Activated CD8-positive, alpha-beta memory T cell treated with anti-CD3 and anti-CD28 coated beads for 48 hours (primary cell): ENCODE measurements at regions not wholly inside any gene's neighbourhood (a gene's known extent, or its start where the extent isn't known, plus 50 kb on each side); places are given as distances from the start of the nearest gene placed in this dataset.

Source experiments
- DNase-seq, 3 experiments: peaks; one replicate each; pipeline ENCODE4 v3.0.0-alpha.2; 2020; ENCODE audit warnings: low read depth in 2 of 3, low spot score in 2 of 3

GRCh38 chr14:98037831-98038230 lies 1234.2 kb downstream of the BCL11B start:
- DNase-seq, result no peak

- no peak for DNase-seq
Measured at GRCh38 chr14:98056946-98057345, 1215.1 kb downstream of the BCL11B start.

- DNase-seq, result no peak
Measured at GRCh38 chr14:98059106-98059505, 1212.9 kb downstream of the BCL11B start.

GRCh38 chr14:98062083-98062482 lies 1209.9 kb downstream of the BCL11B start:
- no peak for DNase-seq

- no peak for DNase-seq
Measured at GRCh38 chr14:98069712-98070171, 1202.3 kb downstream of the BCL11B start.

- DNase-seq, result no peak
Measured at GRCh38 chr14:98070536-98070935, 1201.5 kb downstream of the BCL11B start.

- DNase-seq, result no peak
Measured at GRCh38 chr14:98074111-98074510, 1197.9 kb downstream of the BCL11B start.

- DNase-seq, result no peak
Measured at GRCh38 chr14:98077176-98077575, 1194.8 kb downstream of the BCL11B start.

- no peak for DNase-seq
Measured at GRCh38 chr14:98082833-98083232, 1189.2 kb downstream of the BCL11B start.

GRCh38 chr14:98085751-98086150 lies 1186.2 kb downstream of the BCL11B start:
- DNase-seq, result no peak

- DNase-seq, result no peak
Measured at GRCh38 chr14:98093111-98093510, 1178.9 kb downstream of the BCL11B start.

GRCh38 chr14:98099527-98099926 lies 1172.5 kb downstream of the BCL11B start:
- DNase-seq, result no peak

- DNase-seq, result no peak
Measured at GRCh38 chr14:98101323-98101722, 1170.7 kb downstream of the BCL11B start.

- DNase-seq, result no peak
Measured at GRCh38 chr14:98103705-98104104, 1168.3 kb downstream of the BCL11B start.

GRCh38 chr14:98109326-98109725 lies 1162.7 kb downstream of the BCL11B start:
- DNase-seq, result no peak

GRCh38 chr14:98112194-98112780 lies 1159.7 kb downstream of the BCL11B start:
- no peak for DNase-seq

- no peak for DNase-seq
Measured at GRCh38 chr14:98114122-98114895, 1157.7 kb downstream of the BCL11B start.

GRCh38 chr14:98114946-98115345 lies 1157.1 kb downstream of the BCL11B start:
- DNase-seq, result no peak

GRCh38 chr14:98118749-98119148 lies 1153.2 kb downstream of the BCL11B start:
- DNase-seq, result no peak

GRCh38 chr14:98119739-98120138 lies 1152.3 kb downstream of the BCL11B start:
- no peak for DNase-seq

GRCh38 chr14:98120831-98121464 lies 1151.0 kb downstream of the BCL11B start:
- DNase-seq, result no peak

- DNase-seq, result no peak
Measured at GRCh38 chr14:98122527-98122926, 1149.5 kb downstream of the BCL11B start.
